Lung (tissue), 11 donors: ENCODE measurements at regions not wholly inside any gene's neighbourhood (a gene's known extent, or its start where the extent isn't known, plus 50 kb on each side); places are given as distances from the start of the nearest gene placed in this dataset.

Source experiments
- ATAC-seq: fragments of 200-7000 bp; cut with Tn5 transposase; one replicate; pipeline ENCODE4 v1.9.1; 2020; ENCODE audit warnings: moderate number of reproducible peaks; ENCODE audit not compliant: insufficient read depth, low FRiP score
- DNase-seq, 3 donors: peaks; one replicate each; pipeline ENCODE4 v3.0.0-alpha.2; 2013 to 2017
- H3K27ac ChIP-seq, 2 donors: one replicate each; pipeline ENCODE4 v1.5.1; 2013; ENCODE audit warnings: mild to moderate bottlenecking in 2 of 2, moderate library complexity in 2 of 2, control low read depth in 1 of 2, inconsistent platforms in 1 of 2, low read depth in 1 of 2, low read length in 1 of 2
- H3K27me3 ChIP-seq, 3 donors: one replicate each; pipeline ENCODE4 v1.5.1; 2013; ENCODE audit warnings: low read length in 2 of 3; ENCODE audit not compliant: control insufficient read depth in 3 of 3, insufficient read depth in 3 of 3
- H3K36me3 ChIP-seq, 4 donors: one replicate each; pipeline ENCODE4 v1.5.1; 2013; ENCODE audit warnings: low read length in 4 of 4, mild to moderate bottlenecking in 1 of 4, moderate library complexity in 1 of 4; ENCODE audit not compliant: control insufficient read depth in 4 of 4, insufficient read depth in 4 of 4
- H3K4me1 ChIP-seq, 5 donors: one replicate each; pipeline ENCODE4 v1.5.1; 2013; ENCODE audit warnings: low read length in 5 of 5, mild to moderate bottlenecking in 2 of 5, moderate library complexity in 1 of 5; ENCODE audit not compliant: control insufficient read depth in 5 of 5, insufficient read depth in 5 of 5
- H3K4me3 ChIP-seq: one replicate; pipeline ENCODE4 v1.5.1; 2013; ENCODE audit warnings: mild to moderate bottlenecking, control low read depth, moderate library complexity
- H3K9ac ChIP-seq, 2 donors: one replicate each; pipeline ENCODE4 v1.5.1; 2013; ENCODE audit warnings: low read length in 2 of 2, control low read depth in 1 of 2; ENCODE audit not compliant: insufficient read depth in 1 of 2
- H3K9me3 ChIP-seq, 4 donors: one replicate each; pipeline ENCODE4 v1.5.1; 2013; ENCODE audit warnings: low read length in 3 of 4, mild to moderate bottlenecking in 1 of 4, moderate library complexity in 1 of 4; ENCODE audit not compliant: control insufficient read depth in 4 of 4, insufficient read depth in 3 of 4
- WGBS, 2 donors: extraction: QIAGEN DNeasy Blood & Tissue Kit; methylation state at CpG; one replicate each; pipeline ENCODE4 v1.1.7; 2013; 5-methylcytosine and 5-hydroxymethylcytosine counted together
- TF ChIP-seq, protein P1 (sequence below): IDR thresholded peaks from 2 replicates; pipeline ENCODE4 v1.5.1; 2012; ENCODE audit warnings: mild to moderate bottlenecking; ENCODE audit errors: control extremely low read depth, extremely low read depth
- donor health status: control.
- donor health status: control.
- donor health status: Bipolar disorder and iron deficiency.
- donor health status: healthy.
- donor health status: DM: yes; HTN: yes; CAD: no.

- Histone ChIP-seq H3K4me3 (no peak overlapping the region), H3K9ac (no peak overlapping the region), H3K27me3 (no peaks in the 10 kb centered on the region), H3K9me3 (peaks cover 0 to 8% (median 3%) of the 10 kb centered on the region in 4 donors), H3K36me3 (no peaks in the 10 kb centered on the region), H3K27ac (no peak overlapping the region), H3K4me1 (no peaks in the 10 kb centered on the region)
- TF ChIP-seq, protein P1, sequence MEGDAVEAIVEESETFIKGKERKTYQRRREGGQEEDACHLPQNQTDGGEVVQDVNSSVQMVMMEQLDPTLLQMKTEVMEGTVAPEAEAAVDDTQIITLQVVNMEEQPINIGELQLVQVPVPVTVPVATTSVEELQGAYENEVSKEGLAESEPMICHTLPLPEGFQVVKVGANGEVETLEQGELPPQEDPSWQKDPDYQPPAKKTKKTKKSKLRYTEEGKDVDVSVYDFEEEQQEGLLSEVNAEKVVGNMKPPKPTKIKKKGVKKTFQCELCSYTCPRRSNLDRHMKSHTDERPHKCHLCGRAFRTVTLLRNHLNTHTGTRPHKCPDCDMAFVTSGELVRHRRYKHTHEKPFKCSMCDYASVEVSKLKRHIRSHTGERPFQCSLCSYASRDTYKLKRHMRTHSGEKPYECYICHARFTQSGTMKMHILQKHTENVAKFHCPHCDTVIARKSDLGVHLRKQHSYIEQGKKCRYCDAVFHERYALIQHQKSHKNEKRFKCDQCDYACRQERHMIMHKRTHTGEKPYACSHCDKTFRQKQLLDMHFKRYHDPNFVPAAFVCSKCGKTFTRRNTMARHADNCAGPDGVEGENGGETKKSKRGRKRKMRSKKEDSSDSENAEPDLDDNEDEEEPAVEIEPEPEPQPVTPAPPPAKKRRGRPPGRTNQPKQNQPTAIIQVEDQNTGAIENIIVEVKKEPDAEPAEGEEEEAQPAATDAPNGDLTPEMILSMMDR = no peak
- ATAC-seq (no peak), DNase-seq (peak in 1 of 3 donors; percentile 3)
- whole genome bisulfite sequencing, 2 donors = 89 to 91% methylated on average over 17 of the region's 17 CpGs
These were observed 52.1 kb upstream of the PITX1 start for GRCh38 chr5:135085936-135086725.

- ATAC-seq = no peak
- Histone ChIP-seq H3K9ac (no peak overlapping the region), H3K27me3 (no peaks in the 10 kb centered on the region), H3K4me3 (no peak overlapping the region), H3K9me3 (peaks cover 0 to 12% (median 4%) of the 10 kb centered on the region in 4 donors), H3K4me1 (no peaks in the 10 kb centered on the region), H3K27ac (no peak overlapping the region), H3K36me3 (no peaks in the 10 kb centered on the region)
- DNase-seq = peak in 1 of 3 donors; percentile 7
- whole genome bisulfite sequencing, 2 donors = 67 to 79% methylated on average over 6 of the region's 6 CpGs
- TF ChIP-seq, protein P1 = no peak
These were observed 51.3 kb upstream of the PITX1 start for GRCh38 chr5:135085133-135085935.
